GM12872 (cell line): ENCODE measurements at regions not wholly inside any gene's neighbourhood (a gene's known extent, or its start where the extent isn't known, plus 50 kb on each side); places are given as distances from the start of the nearest gene placed in this dataset.

Experiments used
- CTCF ChIP-seq: IDR thresholded peaks from 3 replicates; pipeline ENCODE4 v1.5.1; 2011; ENCODE audit warnings: low read depth, mild to moderate bottlenecking, low read length, moderate library complexity; ENCODE audit not compliant: insufficient read depth

DNA sequence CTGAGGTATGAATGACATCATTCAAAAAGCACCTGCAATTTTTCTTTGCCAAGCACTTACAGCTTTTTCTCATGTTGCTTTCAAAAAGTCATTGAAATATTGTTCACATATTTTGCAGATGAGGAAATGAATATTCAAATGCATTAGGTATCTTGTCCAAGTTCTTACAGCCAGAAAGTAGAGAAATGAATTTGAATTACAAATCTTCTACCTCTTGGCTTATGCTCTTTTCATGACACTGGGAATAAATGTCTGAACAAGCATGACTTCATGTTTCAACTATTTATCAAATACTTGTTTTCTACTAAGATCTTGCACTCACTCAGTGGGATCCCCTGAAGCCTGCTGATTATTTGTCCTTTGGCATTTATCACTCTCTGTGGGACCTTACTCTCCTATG is 267.2 kb upstream of the BTG1 start:
- TF ChIP-seq CTCF, result no peak

DNA sequence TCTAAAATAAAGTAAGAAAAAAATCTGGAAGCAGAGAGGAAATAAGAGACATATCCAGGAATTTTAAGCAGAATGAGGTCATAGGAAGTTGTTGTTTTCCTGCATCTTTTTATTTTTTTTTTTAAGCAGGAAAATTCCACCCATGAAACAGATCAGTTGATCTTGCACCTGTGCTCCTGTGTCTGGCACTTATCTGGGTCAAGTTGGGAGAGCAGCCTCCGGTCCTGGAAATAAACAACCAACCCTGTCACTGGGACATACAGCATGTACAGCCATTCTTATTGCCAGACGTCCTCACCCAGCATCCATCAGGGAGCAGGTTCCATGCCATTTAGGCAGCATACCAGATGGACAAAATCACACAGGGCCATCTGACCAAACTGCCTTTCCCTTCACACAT is 266.0 kb upstream of the BTG1 start:
- no peak for TF ChIP-seq CTCF

GRCh38 chr12:92408072-92408900 is 262.6 kb upstream of the BTG1 start:
- TF ChIP-seq CTCF, result peak; percentile 75

- no peak for TF ChIP-seq CTCF
Observed at GRCh38 chr12:92404921-92405320, 259.3 kb upstream of the BTG1 start.

DNA sequence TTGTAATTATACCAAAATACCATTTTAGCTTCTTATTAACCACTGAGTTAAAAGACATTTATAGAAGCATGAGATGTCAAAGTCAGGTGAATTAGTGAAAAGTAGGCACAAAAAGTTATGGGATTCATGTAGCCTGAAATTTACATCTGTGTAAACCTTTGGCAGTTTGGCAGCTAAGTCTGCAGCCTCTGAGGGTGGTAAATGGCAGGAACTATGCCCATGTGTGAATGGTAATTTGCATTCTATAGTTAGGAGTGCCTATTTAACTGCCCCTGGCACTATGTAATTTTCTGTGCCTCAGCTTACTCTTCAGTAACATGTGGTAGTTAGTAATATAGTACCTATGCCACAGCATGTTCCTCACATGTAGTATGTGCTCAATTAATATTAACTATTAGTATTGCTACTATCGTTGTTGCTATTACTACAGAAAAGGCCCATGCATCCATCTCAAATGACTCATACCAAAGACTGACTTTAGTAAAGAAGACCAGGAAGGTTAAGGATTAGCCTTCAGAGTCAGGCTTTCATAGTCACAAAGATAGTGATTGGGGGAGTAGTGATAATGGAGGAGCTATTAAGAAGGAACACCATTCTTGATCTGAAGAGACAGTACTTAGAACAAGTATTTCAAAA is 258.7 kb upstream of the BTG1 start:
- no peak for TF ChIP-seq CTCF

GRCh38 chr12:92403210-92404175 is 257.8 kb upstream of the BTG1 start:
- no peak for TF ChIP-seq CTCF

DNA sequence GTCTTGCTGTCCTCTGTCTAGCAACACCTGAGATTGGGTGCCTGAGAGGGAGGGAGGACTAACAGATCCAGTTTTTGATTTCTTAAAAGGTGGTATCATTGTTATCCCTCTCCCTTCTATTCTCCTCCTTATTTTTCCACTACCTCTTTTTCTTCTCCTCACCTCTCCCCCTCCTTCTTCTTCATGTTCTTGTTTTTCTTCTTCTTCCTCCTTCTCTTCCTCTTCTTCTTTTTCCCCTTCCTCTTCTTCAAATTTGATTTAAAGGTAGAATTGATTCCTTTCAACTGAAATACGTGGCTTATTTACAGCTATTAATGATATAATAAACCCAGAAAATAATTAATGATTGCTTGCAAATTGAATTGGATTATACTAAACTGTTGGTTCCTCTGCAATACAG is 256.8 kb upstream of the BTG1 start:
- TF ChIP-seq CTCF, result no peak
